GM12872 (cell line): ENCODE measurements at regions not wholly inside any gene's neighbourhood (a gene's known extent, or its start where the extent isn't known, plus 50 kb on each side); places are given as distances from the start of the nearest gene placed in this dataset.

ENCODE experiments used
- CTCF ChIP-seq: IDR thresholded peaks from 3 replicates; pipeline ENCODE4 v1.5.1; 2011; ENCODE audit warnings: low read depth, mild to moderate bottlenecking, low read length, moderate library complexity; ENCODE audit not compliant: insufficient read depth

DNA sequence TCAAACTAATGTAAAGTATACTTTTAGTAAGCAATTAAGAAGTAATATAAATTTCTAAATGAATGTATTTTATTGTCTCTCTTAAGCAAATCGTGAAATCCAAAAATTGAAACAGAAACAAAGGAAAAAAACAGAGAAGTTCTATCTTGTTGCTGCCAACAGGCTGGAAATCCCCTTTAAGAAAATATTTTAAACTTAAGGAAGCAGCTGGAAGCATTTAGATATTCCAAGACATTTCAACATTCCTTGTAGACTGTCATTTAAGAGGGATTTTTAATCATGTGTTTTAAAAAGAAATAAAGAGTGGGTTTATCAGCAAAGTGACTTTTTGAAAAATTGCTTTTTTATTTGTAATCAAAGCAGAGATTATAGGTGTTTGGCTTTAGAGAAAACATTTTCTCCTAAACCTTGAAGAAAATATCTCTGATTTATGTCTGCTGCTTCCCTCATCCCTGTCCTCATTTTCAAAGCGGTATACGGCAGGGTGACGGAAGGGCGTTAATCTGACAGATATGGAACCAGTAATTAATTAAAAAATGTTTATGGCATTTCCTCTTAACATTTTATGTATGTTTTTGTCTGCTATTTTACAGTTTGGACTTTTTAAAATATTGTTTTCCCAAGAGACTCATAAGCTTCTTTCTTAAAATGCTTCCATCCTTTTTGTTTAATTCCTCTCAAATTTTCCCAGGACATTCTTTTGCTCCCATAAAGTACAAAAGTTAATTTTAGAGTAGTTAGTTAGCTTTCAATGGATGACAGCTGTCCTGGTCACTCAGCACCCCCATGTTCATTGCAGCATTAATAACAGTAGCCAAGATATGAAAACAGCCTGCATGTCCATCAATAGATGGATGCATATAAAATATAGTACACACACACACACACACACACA is 245.6 kb downstream of the LURAP1L start:
- TF ChIP-seq CTCF, result no peak

DNA sequence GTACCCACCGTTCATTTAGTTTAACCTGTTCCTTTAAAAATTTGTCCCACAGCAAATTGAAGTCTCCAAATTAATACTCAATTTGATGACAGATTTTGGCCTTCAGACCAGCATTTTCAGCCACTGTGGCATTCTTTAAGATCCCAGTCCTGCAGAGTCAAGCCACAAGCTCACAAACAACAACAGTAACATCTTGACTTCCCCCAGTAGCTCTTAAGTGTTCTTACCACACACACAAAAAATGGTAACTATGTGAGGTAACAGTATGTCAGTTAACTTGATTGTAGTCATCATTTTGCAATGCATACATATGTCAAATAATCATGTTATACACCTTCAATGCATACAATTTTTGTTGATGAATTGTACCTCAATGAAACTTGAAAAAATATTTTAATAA is 247.9 kb downstream of the LURAP1L start:
- no peak for TF ChIP-seq CTCF

GRCh38 chr9:13023498-13023897 is 248.7 kb downstream of the LURAP1L start:
- TF ChIP-seq CTCF, result no peak

GRCh38 chr9:13026956-13027355 is 252.1 kb downstream of the LURAP1L start:
- no peak for TF ChIP-seq CTCF

- TF ChIP-seq CTCF, result no peak
These were observed 251.6 kb downstream of the MPDZ start for GRCh38 chr9:13027879-13028278.

- no peak for TF ChIP-seq CTCF
These were observed 246.9 kb downstream of the MPDZ start for GRCh38 chr9:13032585-13032984.

DNA sequence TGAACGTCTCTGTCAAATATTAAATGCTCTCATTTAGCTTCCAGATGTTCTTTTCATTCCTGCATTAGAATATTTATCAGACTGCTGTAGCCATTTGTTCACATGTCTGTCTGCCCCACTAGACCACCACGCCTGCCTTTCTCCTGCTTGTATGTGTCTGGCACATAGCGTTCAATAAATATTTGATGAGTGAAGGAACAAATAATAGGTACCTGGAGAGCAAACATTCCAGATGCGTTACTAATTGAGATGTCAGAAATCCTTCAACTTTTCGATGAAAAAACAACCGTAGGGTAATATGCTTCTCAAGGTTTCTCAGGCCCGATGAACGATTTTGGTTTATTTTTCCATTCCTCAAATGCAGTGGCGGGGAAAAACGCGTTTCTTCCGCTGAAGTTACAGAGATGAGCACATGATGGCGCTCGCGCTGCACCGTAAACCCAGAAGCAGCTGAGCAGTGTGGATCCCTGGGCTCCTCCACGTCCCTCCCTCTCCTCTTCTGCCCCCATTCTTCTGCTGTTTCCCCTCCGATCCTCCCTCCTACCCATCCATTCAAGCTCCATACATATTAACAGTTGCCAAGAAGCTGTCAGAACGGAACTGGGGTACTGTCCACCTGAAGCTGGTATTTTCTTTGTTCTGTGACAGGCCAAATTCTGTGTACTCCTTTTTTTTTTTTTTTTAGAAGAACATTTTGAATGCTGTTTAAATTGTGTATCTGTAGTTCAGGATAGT is 245.4 kb downstream of the MPDZ start:
- TF ChIP-seq CTCF, result peak; percentile 65
